GM19025 (cell line): ENCODE measurements at regions not wholly inside any gene's neighbourhood (a gene's known extent, or its start where the extent isn't known, plus 50 kb on each side); places are given as distances from the start of the nearest gene placed in this dataset.
A peak's percentile ranks its signal among the peaks of the same experiment; 100 is the strongest.

Experiments
- ATAC-seq: cut with Tn5 transposase; IDR thresholded peaks from one replicate; pipeline ENCODE4 v1.9.1; 2021; ENCODE audit warnings: mild to moderate bottlenecking, low read depth, moderate library complexity; ENCODE audit not compliant: unreplicated experiment

DNA sequence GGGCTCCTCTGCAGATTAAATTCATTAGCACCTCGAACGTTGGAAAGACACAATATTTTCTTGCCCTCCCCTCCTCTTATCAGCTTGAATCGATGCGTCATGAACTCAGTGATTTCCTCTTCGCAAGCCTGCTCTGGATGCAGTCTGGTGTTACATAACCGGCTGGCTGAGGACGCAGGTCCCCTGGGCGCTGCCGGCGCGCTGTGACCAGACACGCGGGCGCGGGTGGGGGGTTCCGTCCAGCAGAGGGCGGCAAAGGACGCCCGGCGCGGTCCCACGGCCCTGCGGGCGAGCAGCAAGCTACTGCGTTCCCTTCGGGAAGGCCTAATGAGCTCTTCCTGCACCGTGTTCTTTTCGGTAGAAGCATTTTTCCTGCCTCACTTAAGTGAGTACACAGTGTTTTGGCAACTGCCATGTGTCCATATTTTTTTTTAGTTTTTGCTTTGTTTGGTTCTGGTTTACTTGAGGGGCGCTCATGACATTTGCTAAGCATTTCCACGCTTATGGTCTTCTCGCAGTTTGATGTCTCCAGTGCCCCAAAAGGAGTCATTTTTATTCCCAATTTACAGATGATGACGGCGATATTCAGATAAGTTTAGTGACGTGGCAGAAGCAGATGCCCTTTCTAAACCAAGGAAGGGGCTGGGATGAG lies 112.2 kb upstream of the MBNL2 start:
- peak; percentile 97 for ATAC-seq

DNA sequence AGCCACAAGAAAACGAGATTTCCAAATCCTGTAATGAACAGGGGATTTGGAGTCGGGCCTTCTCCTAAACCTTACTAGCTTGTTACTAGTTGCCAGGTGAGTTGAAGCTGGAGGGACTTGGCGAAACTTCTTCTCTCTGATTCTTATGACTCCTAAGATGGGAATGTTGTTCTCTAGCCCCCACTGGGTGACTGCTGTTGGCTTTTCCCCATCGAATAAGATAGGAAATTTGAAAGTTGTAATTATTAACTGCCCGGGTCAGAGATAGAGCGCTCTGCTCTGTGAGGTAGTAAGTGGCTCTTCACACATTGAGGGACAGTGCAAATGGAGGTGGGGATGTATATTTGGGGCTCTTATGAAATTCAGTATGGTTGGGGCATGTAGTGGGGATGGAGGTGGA lies 111.2 kb upstream of the MBNL2 start:
- ATAC-seq = no peak

DNA sequence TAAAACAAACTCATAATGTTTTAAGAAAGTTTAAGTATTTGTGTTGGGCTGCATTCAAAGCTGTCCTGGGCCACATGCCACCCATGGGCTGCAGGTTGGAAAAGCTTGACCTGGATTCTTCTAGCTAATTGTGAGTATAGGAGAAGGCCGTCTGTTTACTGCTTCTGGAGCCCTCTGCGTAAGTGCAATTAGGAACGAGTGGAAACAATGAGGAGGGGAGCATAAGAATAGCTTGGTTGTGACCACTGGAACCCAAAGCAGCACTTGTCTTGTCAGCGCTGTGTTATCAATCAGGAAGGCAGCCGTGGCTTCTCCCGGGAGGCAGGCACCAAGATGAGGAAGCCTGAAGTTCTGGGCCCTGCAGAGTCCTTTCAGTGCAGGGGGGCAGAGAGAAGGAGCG lies 110.4 kb upstream of the MBNL2 start:
- ATAC-seq = no peak

DNA sequence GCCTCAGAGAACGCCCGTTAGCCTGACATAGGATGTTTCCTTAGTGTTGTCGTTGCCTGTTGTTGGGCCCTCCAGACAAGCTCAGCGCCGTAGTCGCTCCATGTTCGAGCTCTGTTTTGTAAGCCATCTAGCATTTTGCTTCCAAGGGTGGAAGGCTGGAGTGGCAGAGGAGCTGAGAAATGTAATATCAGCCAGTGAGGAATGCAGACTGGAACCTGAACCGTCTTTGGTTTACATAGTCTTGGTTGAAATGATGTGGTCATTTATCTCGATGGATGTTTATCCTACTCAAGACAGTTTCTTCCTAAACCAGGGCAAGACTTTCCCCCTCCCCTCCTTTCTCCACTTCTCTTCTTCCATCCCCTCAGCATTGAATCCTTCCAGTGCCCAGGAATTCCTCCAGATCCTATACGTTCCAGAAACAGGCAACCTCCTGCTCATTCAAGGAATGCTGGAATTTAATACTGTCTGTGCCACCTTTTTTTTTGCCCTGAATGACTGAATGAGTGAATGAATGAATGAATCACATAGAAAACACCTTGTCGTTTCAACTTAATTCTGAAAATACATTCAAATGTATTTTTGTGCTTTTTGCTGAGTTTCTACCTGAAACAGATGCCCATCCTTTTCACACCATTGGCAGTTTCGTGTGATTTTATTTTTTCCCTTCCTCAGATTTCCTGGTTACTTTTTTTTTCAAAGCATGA lies 109.5 kb upstream of the MBNL2 start:
- ATAC-seq = no peak

DNA sequence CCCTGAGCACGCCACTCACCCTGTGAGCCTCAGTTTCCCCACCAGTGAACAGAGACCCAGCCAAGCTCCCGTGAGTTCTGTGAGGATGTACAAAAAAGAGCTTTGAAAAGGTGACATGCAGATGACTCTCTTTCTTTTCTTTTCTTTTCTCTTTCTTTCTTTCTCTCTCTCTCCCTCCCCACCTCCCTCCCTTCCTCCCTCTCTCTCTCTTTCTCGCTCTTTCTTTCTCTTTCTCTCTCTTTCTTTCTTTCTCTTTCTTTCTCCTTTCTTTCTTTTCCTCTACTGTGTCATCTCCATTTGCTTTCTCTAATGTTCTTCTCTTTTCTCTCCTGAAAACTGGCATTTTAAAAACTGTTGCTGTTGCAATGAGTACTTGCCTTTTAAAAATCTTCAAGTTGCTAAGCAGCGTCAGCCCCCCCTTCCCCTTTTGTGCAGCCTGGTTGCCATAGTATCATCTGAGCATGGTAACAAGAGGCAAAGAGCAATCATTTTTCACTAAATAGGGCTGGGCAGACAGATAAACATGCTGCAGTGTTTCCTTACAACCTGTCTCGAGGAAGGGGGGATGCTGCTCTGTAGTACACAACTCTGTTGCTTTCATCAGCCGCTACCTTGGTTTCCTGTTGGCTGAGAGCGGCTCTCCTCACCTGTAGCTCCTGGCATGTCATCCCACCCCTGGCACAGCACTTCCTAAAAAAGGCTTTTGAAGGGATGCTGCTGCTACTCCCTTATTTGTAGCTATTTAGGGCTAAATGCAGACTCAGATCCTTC lies 108.7 kb upstream of the MBNL2 start:
- ATAC-seq = no peak

DNA sequence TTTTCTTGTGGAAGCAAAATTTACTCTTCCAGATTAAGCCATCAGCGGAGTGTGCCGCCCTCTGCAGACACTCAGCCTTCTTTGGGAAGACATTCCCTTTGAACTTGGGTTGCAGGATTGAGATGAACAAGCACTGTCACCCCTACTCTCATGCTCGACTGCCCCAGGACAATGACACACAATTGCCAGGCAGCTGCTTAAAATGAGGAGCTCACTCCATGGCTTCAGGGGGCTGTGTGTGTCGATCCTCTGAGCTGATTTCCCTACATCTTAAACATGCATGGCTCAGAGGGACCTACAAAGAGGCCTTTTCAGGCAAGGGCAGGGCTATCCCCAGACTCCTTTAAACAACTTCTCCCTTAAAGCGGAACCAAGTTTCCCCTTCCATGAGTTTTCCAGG lies 107.5 kb upstream of the MBNL2 start:
- no peak for ATAC-seq

DNA sequence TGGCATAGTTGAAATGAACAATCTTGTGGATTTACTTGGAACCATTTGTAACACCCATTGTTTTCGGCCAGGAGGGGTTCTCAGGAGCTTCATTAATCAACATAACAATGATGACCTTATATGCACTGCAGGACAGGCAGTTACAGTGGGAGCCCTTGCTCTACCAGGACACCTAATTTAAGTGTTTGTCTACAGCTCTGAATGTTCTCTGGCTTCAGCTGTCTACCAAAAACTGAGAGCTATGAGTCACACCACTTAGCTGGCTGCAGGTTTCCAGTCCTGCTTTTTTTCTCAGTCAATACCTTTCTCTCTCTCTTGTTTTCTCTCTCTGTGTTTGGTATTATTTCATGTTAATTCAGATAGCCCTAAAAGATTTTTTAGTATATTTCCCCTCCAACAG lies 105.4 kb upstream of the MBNL2 start:
- no peak for ATAC-seq

DNA sequence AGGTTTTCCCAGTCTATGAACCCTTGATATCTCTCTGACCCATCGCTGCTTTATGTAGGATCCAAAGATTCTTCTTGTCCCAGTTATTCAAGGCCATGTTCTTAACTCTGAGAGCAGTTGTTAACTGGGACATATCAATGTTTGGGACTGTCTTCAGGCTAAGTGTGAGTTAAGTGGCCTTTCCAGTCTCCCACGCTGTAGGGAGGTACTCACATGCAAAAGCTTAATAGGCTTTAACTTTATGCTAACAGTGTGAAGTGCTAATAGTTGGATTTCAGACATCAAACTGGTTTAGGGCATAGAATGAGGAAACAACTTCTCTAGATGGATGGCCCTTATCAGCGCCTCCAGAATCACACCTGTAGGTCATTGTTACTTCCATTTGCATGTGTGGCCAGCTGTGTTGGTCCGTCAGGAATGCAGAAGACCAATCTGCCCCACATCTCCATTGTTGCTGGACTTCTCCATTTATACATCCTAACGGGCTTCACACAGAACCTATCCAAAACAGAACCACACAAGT lies 104.7 kb upstream of the MBNL2 start:
- ATAC-seq = no peak

DNA sequence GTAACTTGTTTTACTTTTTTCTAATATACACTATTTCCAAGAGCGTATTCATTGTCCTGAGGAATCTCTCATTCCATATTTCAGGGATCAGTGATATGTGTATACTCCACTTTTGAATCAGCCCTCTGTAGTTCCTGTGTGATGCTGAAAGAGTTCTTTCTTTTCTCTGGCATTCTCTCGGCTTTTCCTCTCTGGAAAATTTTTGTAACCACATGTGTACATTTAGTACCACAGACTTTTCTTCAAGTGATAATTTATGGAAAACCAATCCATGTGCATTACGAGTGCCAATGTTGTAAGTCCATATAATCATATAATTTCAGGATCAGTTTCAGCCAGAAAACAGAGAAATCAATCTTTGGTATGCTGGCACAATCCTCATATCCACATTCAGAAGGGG lies 102.2 kb upstream of the MBNL2 start:
- ATAC-seq = no peak

DNA sequence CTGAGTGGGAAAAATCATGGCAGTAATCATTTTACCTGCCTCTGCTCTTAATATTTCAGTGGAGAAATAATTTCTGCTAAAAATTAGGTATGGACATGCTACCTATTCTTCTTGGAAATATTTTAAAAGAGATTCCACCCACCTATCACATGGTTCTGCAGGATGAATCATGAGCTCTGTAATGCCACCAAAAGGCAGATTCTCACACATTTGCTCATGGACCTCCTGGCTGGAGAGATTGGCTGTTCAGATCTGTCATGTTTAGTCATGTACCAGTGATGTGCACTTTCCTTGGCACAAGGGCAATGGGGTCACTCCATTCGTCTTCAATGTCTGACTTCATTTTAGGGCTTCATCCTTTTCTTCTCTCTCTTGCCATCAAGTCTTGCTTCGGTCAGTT lies 101.8 kb upstream of the MBNL2 start:
- no peak for ATAC-seq

DNA sequence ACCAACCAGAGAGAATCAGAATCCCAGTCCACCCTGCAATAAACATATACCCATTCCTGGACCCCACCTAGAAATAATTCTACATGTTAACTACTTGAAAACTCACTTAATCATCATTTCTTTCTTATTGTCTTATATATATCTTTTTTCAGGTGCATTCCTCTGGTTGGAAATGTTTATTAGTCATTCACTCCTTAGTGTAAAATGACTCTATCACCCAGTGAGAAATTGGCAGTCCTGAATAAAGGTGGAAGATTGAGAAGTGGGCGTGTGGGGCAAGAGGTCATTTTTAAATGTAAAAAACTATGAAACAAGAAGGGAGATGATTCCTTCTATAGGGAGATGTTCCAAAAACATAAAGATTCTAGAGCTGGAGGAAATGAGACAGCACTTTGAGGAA lies 101.2 kb upstream of the MBNL2 start:
- no peak for ATAC-seq

DNA sequence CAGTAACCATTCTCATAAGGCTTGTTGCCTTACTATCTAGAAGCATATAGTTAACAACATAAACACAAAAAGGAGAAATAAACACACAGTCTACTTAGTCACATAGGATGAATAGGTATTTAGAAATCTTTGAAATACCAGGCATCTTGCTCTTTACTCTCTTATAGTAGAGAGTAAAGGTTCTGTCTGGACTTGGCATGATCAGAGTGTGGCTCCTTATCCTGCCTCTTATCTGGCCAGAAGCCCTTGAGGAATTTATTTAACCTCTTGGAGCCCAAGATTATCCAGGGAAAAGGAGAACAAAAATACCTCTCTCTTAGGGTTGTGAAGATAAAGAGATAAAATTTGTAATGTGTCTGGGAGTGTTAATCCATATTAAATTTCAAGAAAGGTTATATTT lies 100.2 kb upstream of the MBNL2 start:
- ATAC-seq = no peak

DNA sequence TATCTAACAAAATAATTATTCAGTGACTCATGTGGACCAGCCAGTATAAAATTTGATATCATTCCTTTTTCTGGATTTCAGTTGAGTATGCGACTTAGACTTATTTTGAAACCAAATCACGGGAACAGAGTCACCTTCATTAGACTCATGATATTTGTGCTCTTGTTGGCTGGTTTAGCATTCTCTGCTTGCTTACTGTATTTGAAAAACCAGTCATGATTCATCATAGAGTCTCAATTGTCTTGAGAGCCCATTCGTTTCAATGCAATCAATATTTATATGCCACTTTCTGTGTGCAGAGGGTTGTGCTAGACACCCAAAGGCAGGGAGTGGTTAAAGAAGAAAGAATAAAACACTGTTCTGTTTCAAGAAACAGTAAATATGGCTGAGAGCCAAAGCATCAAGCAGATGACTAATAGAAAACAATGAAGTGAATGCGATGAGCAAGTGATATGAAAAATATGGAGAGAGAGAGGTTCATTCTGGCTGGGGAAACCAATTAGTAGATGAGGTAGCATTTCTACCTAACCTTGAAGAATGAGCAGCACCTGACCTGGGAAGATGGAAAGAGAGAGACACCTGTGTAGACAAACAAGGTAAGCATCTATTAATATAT lies 99.6 kb upstream of the MBNL2 start:
- no peak for ATAC-seq

DNA sequence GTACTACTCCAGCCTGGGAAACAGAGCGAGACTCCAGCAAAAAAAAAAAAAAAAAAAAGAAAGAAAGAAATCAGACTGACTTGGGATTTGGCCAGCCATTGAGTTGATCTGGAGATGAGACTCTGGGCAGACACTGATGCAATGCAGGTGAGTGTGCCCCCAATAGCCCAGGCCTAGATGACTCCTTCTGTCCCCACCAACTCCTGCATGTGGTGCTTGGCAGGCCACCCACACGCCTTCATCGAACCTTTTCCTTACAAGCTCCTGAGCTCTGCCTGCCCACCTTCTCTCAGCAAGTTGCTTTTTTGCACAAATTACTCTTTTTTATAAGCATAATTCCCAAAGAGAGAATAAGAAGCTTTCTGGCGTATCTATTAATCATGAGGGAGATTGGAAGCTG lies 97.9 kb upstream of the MBNL2 start:
- ATAC-seq = no peak

DNA sequence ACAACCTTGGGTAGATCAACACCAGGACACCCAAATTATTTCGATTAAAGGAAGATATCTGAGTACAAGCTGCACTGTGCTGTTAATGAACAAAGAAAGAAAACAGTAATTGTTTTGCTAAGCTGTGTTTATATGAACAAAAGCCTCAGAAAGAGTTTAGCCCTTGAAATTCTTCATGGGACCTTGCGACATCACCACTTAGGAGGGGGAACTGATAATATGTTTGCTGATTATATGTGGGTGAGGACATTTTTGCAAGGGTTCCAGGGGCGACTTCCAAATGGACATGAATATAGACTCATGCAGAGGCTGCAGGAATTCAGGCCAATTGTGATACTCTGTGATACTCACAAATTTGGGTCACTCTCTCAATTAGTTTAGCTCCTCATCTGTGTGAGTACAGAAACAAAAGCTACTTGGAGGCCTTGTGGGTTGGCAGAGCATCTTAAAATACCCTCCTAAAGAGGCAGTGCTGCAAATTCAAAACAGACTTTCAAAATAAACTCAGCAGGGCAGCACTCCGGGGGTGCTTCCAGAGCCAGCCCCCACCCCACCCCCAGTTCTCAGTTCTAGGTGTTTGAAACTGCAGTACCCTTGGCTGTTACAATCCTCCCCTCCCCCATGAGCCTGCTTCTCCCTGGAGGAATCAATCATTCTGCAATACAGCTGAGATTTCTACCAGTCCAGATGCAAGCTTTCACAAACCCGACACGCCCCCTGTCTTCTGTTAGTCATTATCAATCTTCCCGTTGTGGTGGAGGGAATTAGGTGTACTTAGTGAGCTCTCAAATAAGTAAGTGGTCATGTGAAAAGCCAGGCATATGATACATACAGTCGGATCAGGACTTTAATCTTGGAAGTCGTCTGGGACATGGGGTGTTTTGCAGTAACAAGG lies 97.0 kb upstream of the MBNL2 start:
- peak; percentile 44 for ATAC-seq

DNA sequence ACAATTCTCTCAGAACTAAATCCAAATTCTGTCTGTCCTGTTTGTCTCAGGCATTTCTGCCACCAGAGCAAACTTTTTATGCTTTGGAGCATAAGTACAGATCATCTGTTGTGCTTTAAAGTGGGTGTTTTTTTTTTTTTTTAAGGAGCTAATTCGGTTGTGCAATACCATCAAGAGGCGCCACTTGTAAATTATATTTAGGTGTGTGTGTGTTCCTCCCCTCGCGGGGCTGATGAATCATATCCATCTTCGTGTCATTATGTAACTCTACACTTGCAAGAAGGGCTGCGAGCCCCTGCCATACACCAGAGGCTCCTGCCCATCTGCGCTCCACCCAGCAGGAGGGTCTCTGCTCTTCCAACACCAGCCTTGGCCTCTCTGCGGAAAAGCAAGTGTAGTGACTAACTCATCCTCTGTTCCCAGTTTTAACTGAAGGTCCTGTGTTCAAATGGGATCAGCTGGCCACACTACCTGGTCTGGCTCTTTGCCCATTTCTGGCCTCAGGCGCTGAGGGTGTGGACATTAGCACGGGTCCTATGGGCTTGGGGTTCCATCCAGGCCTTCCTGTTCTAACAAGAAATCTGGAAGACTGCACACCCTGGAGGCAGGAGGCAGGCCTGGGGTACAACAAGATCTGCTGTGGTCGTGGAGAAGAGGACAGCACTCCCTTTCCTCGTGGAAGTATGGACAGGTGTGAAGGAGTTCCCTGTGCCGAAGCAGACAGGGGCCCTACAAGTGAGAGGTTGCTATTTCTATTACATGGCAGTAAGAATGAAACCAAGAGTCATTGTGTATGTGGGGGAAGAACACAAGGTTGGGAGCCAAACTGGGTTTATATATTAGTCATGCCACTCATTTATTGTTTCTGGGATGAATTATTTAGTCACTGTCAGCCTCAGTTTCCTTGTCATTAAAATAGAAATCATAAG lies 96.1 kb upstream of the MBNL2 start:
- ATAC-seq = peak; percentile 84

DNA sequence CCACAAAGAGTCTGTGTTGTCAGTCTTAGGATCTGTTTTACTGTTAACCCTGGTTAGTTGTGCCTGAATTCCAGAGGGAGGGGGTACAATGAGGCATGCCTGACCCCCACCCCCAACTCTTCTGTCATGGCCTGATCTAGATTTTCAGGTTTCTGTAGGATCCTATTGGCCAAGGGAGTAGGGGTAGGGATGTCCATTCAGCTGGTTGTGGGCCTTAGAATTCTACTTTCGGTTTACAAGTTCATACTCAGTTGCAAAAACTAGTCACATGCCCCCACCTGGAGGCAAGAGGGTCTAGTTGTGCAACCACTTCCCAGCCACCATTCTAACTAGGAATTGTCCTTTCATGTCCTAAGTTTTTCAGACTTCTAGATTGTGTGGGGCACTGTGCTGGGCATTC lies 94.3 kb upstream of the MBNL2 start:
- no peak for ATAC-seq

DNA sequence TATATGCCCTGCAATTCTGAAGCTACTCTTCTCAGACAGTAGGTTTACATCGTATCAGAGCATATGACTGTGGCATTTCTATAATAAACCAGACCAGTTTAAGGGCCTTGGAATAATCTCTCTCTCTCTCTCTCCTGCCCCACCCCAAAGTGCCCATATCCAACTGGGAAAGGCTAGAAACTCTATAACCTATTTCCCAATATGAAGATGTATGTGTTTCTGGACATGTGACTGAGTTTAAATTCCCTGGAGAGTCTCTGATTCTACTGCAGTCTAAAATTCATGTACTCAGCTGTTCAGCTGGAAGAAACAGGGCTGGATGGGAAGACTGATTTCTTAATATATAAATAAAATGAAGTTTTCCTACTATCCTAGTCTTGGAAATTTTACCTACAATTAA lies 91.9 kb upstream of the MBNL2 start:
- ATAC-seq = no peak

DNA sequence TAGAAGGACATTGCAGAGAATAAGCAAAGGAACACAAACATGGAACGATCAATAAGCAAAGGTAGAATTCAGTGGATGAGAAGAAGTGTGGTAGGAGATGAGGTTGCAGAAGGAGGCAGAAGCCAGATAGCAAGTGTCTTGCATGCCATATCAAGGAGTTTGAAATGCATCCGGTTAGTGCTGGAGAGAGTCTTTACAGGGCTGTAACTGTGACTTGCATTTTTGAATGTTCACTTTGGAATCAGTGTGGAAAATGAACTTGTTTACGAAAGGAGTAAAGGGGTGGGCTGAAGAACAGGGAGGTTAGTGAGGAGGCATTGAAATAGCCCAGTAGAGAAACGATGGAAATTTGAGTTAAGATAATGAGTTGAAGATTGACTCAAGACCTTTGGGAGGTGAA lies 90.7 kb upstream of the MBNL2 start:
- ATAC-seq = no peak
